NB4 (cell line): ENCODE measurements at regions not wholly inside any gene's neighbourhood (a gene's known extent, or its start where the extent isn't known, plus 50 kb on each side); places are given as distances from the start of the nearest gene placed in this dataset.

Source experiments
- CTCF ChIP-seq: IDR thresholded peaks from one replicate; pipeline ENCODE4 v1.5.1; 2012; ENCODE audit warnings: low read depth, low read length
- MAX ChIP-seq: IDR thresholded peaks from 2 replicates; pipeline ENCODE4 v1.6.1; 2011; ENCODE audit warnings: low read depth, low read length
- MYC ChIP-seq: IDR thresholded peaks from 2 replicates; pipeline ENCODE4 v1.6.1; 2011; ENCODE audit warnings: low read depth, low read length
- POLR2A ChIP-seq: IDR thresholded peaks from 2 replicates; pipeline ENCODE4 v1.6.1; 2011; ENCODE audit warnings: mild to moderate bottlenecking; ENCODE audit not compliant: insufficient read length; ENCODE audit errors: extremely low read depth

GRCh38 chr4:12492730-12493393 lies 991.3 kb downstream of the RAB28 start:
- no peak for TF ChIP-seq CTCF
- no peak for TF ChIP-seq POLR2A
- TF ChIP-seq MYC, result no peak
- no peak for TF ChIP-seq MAX
